ENCODE measurements at regions not wholly inside any gene's neighbourhood (a gene's known extent, or its start where the extent isn't known, plus 50 kb on each side); places are given as distances from the start of the nearest gene placed in this dataset.

DNA sequence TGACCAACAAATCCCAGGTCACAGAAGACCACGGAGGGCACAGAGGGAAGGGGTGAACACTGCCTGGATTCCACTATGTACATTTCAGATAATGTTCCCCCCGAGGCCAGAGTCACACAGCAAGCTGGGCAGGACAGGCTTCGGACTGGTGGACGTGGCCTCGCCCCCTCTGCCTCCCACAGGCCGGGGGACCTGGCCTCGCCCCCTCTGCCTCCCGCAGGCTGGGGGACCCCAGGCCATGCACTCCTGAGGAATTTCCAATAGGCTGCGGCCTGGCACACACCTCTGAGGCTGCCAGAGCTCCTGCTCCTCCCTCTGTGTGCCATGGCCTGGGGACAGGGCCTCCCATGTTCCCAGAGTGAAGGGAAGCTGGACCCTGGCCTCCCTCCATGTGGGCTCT, 1352.8 kb downstream of the BRD1 start:
- TF ChIP-seq CTCF (IDR thresholded peaks at IDR 0.05) (no peak), POLR2A (IDR thresholded peaks at IDR 0.05) (no peak), EP300 (IDR thresholded peaks at IDR 0.05) (no peak)
- WGBS, 2 donors = 83 to 86% methylated on average over 8 to 9 of the region's 9 CpGs
- no peak overlapping the region for H3K4me3 ChIP-seq
- H3K9me3 ChIP-seq = no peaks in the 10 kb centered on the region
- no peaks in the 10 kb centered on the region for H3K27me3 ChIP-seq
- no peak overlapping the region for H3K27ac ChIP-seq
- H3K36me3 ChIP-seq = no peaks in the 10 kb centered on the region
- no peaks in the 10 kb centered on the region for H3K4me1 ChIP-seq
- no peak for DNase-seq (ENCODE audit: low spot score in 2 of 2)

DNA sequence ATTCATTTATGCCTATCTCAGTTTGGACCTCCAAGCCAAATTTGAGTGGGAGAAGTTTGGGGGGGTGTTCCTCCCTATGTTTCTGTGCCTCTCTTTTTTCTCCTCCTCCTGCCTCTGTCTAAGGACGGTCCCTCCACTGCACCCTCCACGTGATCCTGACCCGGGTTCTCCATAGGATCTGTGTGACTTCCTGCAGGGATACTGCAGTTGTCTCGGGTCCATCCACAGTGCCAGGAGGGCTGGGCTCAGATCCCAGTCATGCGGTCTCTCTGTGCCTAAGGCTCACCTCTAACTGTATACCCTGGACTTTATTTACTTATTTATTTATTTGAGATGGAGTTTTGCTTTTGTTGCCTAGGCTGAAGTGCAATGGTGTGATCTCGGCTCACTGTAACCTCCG, 1354.5 kb downstream of the BRD1 start:
- WGBS, 2 donors = 89 to 90% methylated on average over 7 of the region's 7 CpGs
- no peaks in the 10 kb centered on the region for H3K36me3 ChIP-seq
- no peaks in the 10 kb centered on the region for H3K9me3 ChIP-seq
- DNase-seq (ENCODE audit: low spot score in 2 of 2) = no peak
- TF ChIP-seq CTCF (IDR thresholded peaks at IDR 0.05) (no peak), POLR2A (IDR thresholded peaks at IDR 0.05) (no peak), EP300 (IDR thresholded peaks at IDR 0.05) (no peak)
- H3K27me3 ChIP-seq = no peaks in the 10 kb centered on the region
- H3K27ac ChIP-seq = no peak overlapping the region
- no peaks in the 10 kb centered on the region for H3K4me1 ChIP-seq
- H3K4me3 ChIP-seq = no peak overlapping the region

- H3K9me3 ChIP-seq = no peaks in the 10 kb centered on the region
Observed at GRCh38 chr22:48464246-48464645, 1363.4 kb downstream of the BRD1 start.

GRCh38 chr22:48459859-48460823, 1367.5 kb downstream of the BRD1 start:
- Histone ChIP-seq H3K9me3 (no peaks in the 10 kb centered on the region), H3K27me3 (no peaks in the 10 kb centered on the region), H3K4me3 (no peak overlapping the region), H3K27ac (no peak overlapping the region), H3K4me1 (no peaks in the 10 kb centered on the region), H3K36me3 (no peaks in the 10 kb centered on the region)
- no peak for DNase-seq (ENCODE audit: low spot score in 2 of 2)
- WGBS, 2 donors = 81% methylated on average over 16 to 20 of the region's 21 CpGs
- no peak for TF ChIP-seq CTCF (IDR thresholded peaks at IDR 0.05)
- no peak for TF ChIP-seq EP300 (IDR thresholded peaks at IDR 0.05)
- TF ChIP-seq POLR2A (IDR thresholded peaks at IDR 0.05) = no peak

More at GRCh38 chr22:48464246-48464645, 1363.4 kb downstream of the BRD1 start:
- no peak for TF ChIP-seq CTCF (IDR thresholded peaks at IDR 0.05)
- TF ChIP-seq POLR2A (IDR thresholded peaks at IDR 0.05) = no peak
- TF ChIP-seq EP300 (IDR thresholded peaks at IDR 0.05) = no peak
- H3K36me3 ChIP-seq = no peaks in the 10 kb centered on the region
- no peaks in the 10 kb centered on the region for H3K27me3 ChIP-seq
- H3K4me1 ChIP-seq = no peaks in the 10 kb centered on the region
- H3K4me3 ChIP-seq = no peak overlapping the region
- 67 to 75% methylated on average over 9 of the region's 9 CpGs for WGBS, 2 donors
- H3K27ac ChIP-seq = no peak overlapping the region
- no peak for DNase-seq (ENCODE audit: low spot score in 2 of 2)

GRCh38 chr22:48459259-48459658, 1368.4 kb downstream of the BRD1 start:
- Histone ChIP-seq H3K27me3 (no peaks in the 10 kb centered on the region), H3K36me3 (no peaks in the 10 kb centered on the region), H3K4me1 (no peaks in the 10 kb centered on the region), H3K9me3 (no peaks in the 10 kb centered on the region), H3K4me3 (no peak overlapping the region), H3K27ac (no peak overlapping the region)
- no peak for DNase-seq (ENCODE audit: low spot score in 2 of 2)
- TF ChIP-seq CTCF (IDR thresholded peaks at IDR 0.05) = no peak
- TF ChIP-seq POLR2A (IDR thresholded peaks at IDR 0.05) = no peak
- no peak for TF ChIP-seq EP300 (IDR thresholded peaks at IDR 0.05)
- 79 to 80% methylated on average over 6 of the region's 6 CpGs for WGBS, 2 donors

Measured in tibial nerve (tissue), 4 donors.